IPS DF 19.7 (cell line): ENCODE measurements at regions not wholly inside any gene's neighbourhood (a gene's known extent, or its start where the extent isn't known, plus 50 kb on each side); places are given as distances from the start of the nearest gene placed in this dataset.

Experiments
- DNase-seq: peaks from one replicate; pipeline ENCODE4 v3.0.0-alpha.2; 2013; ENCODE audit warnings: low read depth, low spot score

GRCh38 chr4:130163701-130164100 is 1067.7 kb downstream of the C4orf33 start:
- DNase-seq = no peak

GRCh38 chr4:130165381-130165780 is 1069.4 kb downstream of the C4orf33 start:
- DNase-seq = no peak

GRCh38 chr4:130172156-130172555 is 1076.2 kb downstream of the C4orf33 start:
- no peak for DNase-seq

GRCh38 chr4:130178106-130178505 is 1082.2 kb downstream of the C4orf33 start:
- no peak for DNase-seq

- DNase-seq = no peak
Measured at GRCh38 chr4:130183096-130183495, 1087.1 kb downstream of the C4orf33 start.

GRCh38 chr4:130183766-130184165 is 1087.8 kb downstream of the C4orf33 start:
- DNase-seq = no peak

GRCh38 chr4:130185123-130185522 is 1089.2 kb downstream of the C4orf33 start:
- DNase-seq = no peak

- no peak for DNase-seq
Measured at GRCh38 chr4:130186931-130187330, 1091.0 kb downstream of the C4orf33 start.

GRCh38 chr4:130187587-130187986 is 1091.6 kb downstream of the C4orf33 start:
- no peak for DNase-seq

- DNase-seq = no peak
Measured at GRCh38 chr4:130192787-130193186, 1096.8 kb downstream of the C4orf33 start.

GRCh38 chr4:130197946-130198345 is 1102.0 kb downstream of the C4orf33 start:
- DNase-seq = no peak

- DNase-seq = no peak
Measured at GRCh38 chr4:130203571-130203970, 1107.6 kb downstream of the C4orf33 start.

- DNase-seq = no peak
Measured at GRCh38 chr4:130210864-130211263, 1114.9 kb downstream of the C4orf33 start.

- no peak for DNase-seq
Measured at GRCh38 chr4:130214268-130214667, 1118.3 kb downstream of the C4orf33 start.

- DNase-seq = no peak
Measured at GRCh38 chr4:130233377-130234047, 1137.6 kb downstream of the C4orf33 start.

GRCh38 chr4:130238121-130238520 is 1142.2 kb downstream of the C4orf33 start:
- DNase-seq = no peak

GRCh38 chr4:130249002-130249401 is 1153.0 kb downstream of the C4orf33 start:
- DNase-seq = peak; percentile 5

GRCh38 chr4:130257271-130257670 is 1161.3 kb downstream of the C4orf33 start:
- no peak for DNase-seq

- no peak for DNase-seq
Measured at GRCh38 chr4:130266814-130267213, 1170.9 kb downstream of the C4orf33 start.

- no peak for DNase-seq
Measured at GRCh38 chr4:130288576-130288975, 1192.6 kb downstream of the C4orf33 start.

GRCh38 chr4:130293692-130294091 is 1197.7 kb downstream of the C4orf33 start:
- DNase-seq = no peak

- DNase-seq = no peak
Measured at GRCh38 chr4:130296448-130296847, 1200.5 kb downstream of the C4orf33 start.

GRCh38 chr4:130306566-130306965 is 1210.6 kb downstream of the C4orf33 start:
- DNase-seq = no peak

- no peak for DNase-seq
Measured at GRCh38 chr4:130309221-130309620, 1213.3 kb downstream of the C4orf33 start.
